Stimulated activated CD4-positive, alpha-beta T cell treated with anti-CD3 and anti-CD28 coated beads, TNF-alpha, amount 100 ng/mL, for 24 hours (primary cell): ENCODE measurements at regions not wholly inside any gene's neighbourhood (a gene's known extent, or its start where the extent isn't known, plus 50 kb on each side); places are given as distances from the start of the nearest gene placed in this dataset.
"Not testable (repeated sequence)": the region's sequence is repeated elsewhere in the genome, so short reads cannot be mapped to it uniquely, and the experiment has no call there.

Experiments used
- DNase-seq, 3 experiments: peaks; one replicate each; pipeline ENCODE4 v3.0.0-alpha.2; 2020; ENCODE audit warnings: low read depth in 3 of 3

GRCh38 chr6:119734227-119734626 lies 384.7 kb upstream of the MAN1A1 start:
- DNase-seq, result no peak

GRCh38 chr6:119728935-119729334 lies 379.4 kb upstream of the MAN1A1 start:
- DNase-seq, result no peak

GRCh38 chr6:119728220-119728750 lies 378.7 kb upstream of the MAN1A1 start:
- no peak for DNase-seq

- no peak for DNase-seq
Observed at GRCh38 chr6:119727504-119728219, 378.1 kb upstream of the MAN1A1 start.

- not testable (repeated sequence) for DNase-seq
Observed at GRCh38 chr6:119726912-119727311, 377.4 kb upstream of the MAN1A1 start.

- no peak for DNase-seq
Observed at GRCh38 chr6:119726086-119726485, 376.5 kb upstream of the MAN1A1 start.

GRCh38 chr6:119720160-119720559 lies 370.6 kb upstream of the MAN1A1 start:
- DNase-seq, result no peak

- DNase-seq, result no peak
Observed at GRCh38 chr6:119717942-119718341, 368.4 kb upstream of the MAN1A1 start.

- no peak for DNase-seq
Observed at GRCh38 chr6:119716668-119717270, 367.2 kb upstream of the MAN1A1 start.

- DNase-seq, result no peak
Observed at GRCh38 chr6:119713903-119714302, 364.3 kb upstream of the MAN1A1 start.

- no peak for DNase-seq
Observed at GRCh38 chr6:119686644-119687043, 337.1 kb upstream of the MAN1A1 start.

- DNase-seq, result no peak
Observed at GRCh38 chr6:119686240-119686639, 336.7 kb upstream of the MAN1A1 start.

- no peak for DNase-seq
Observed at GRCh38 chr6:119683671-119684070, 334.1 kb upstream of the MAN1A1 start.

- DNase-seq, result no peak
Observed at GRCh38 chr6:119683031-119683430, 333.5 kb upstream of the MAN1A1 start.

GRCh38 chr6:119678961-119679360 lies 329.4 kb upstream of the MAN1A1 start:
- no peak for DNase-seq

GRCh38 chr6:119677384-119677783 lies 327.8 kb upstream of the MAN1A1 start:
- no peak for DNase-seq

- no peak for DNase-seq
Observed at GRCh38 chr6:119676961-119677360, 327.4 kb upstream of the MAN1A1 start.

- no peak for DNase-seq
Observed at GRCh38 chr6:119676230-119676629, 326.7 kb upstream of the MAN1A1 start.

- DNase-seq, result no peak
Observed at GRCh38 chr6:119673741-119674140, 324.2 kb upstream of the MAN1A1 start.

GRCh38 chr6:119672725-119673124 lies 323.2 kb upstream of the MAN1A1 start:
- no peak for DNase-seq

- DNase-seq, result no peak
Observed at GRCh38 chr6:119671105-119671504, 321.5 kb upstream of the MAN1A1 start.

GRCh38 chr6:119669221-119669620 lies 319.7 kb upstream of the MAN1A1 start:
- no peak for DNase-seq

- not testable (repeated sequence) for DNase-seq
Observed at GRCh38 chr6:119665432-119665831, 315.9 kb upstream of the MAN1A1 start.
